Activated T-cell treated with anti-CD3 and anti-CD28 coated beads, Interleukin-2, amount 50 U/mL, for 48 hours (primary cell): ENCODE measurements at regions not wholly inside any gene's neighbourhood (a gene's known extent, or its start where the extent isn't known, plus 50 kb on each side); places are given as distances from the start of the nearest gene placed in this dataset.

Source experiments
- DNase-seq, 2 experiments: peaks; one replicate each; pipeline ENCODE4 v3.0.0-alpha.2; 2020

GRCh38 chr10:83037653-83038052 is 1101.7 kb upstream of the GHITM start:
- DNase-seq, result no peak

- no peak for DNase-seq
Observed at GRCh38 chr10:83038631-83039030, 1100.7 kb upstream of the GHITM start.

GRCh38 chr10:83045731-83046130 is 1093.6 kb upstream of the GHITM start:
- no peak for DNase-seq

- no peak for DNase-seq
Observed at GRCh38 chr10:83050815-83051214, 1088.5 kb upstream of the GHITM start.

GRCh38 chr10:83062871-83063270 is 1076.4 kb upstream of the GHITM start:
- no peak for DNase-seq

GRCh38 chr10:83073472-83073871 is 1065.8 kb upstream of the GHITM start:
- DNase-seq, result no peak

GRCh38 chr10:83075016-83075814 is 1064.1 kb upstream of the GHITM start:
- DNase-seq, result no peak

GRCh38 chr10:83075815-83076355 is 1063.4 kb upstream of the GHITM start:
- no peak for DNase-seq

- DNase-seq, result no peak
Observed at GRCh38 chr10:83076443-83076842, 1062.9 kb upstream of the GHITM start.

GRCh38 chr10:83078160-83078559 is 1061.1 kb upstream of the GHITM start:
- no peak for DNase-seq

- DNase-seq, result no peak
Observed at GRCh38 chr10:83078645-83079044, 1060.7 kb upstream of the GHITM start.

- no peak for DNase-seq
Observed at GRCh38 chr10:83083831-83084230, 1055.5 kb upstream of the GHITM start.

- no peak for DNase-seq
Observed at GRCh38 chr10:83089335-83089734, 1050.0 kb upstream of the GHITM start.

GRCh38 chr10:83104616-83105015 is 1034.7 kb upstream of the GHITM start:
- DNase-seq, result no peak

- DNase-seq, result no peak
Observed at GRCh38 chr10:83108565-83109333, 1030.6 kb upstream of the GHITM start.

- DNase-seq, result no peak
Observed at GRCh38 chr10:83119346-83119745, 1020.0 kb upstream of the GHITM start.

GRCh38 chr10:83122336-83122735 is 1017.0 kb upstream of the GHITM start:
- DNase-seq, result no peak

- no peak for DNase-seq
Observed at GRCh38 chr10:83127942-83128575, 1011.2 kb upstream of the GHITM start.

GRCh38 chr10:83140811-83141210 is 998.5 kb upstream of the GHITM start:
- DNase-seq, result no peak

- DNase-seq, result no peak
Observed at GRCh38 chr10:83142074-83142563, 997.2 kb upstream of the GHITM start.

- DNase-seq, result no peak
Observed at GRCh38 chr10:83144461-83144860, 994.8 kb upstream of the GHITM start.

- no peak for DNase-seq
Observed at GRCh38 chr10:83153714-83154113, 985.6 kb upstream of the GHITM start.

- DNase-seq, result no peak
Observed at GRCh38 chr10:83164156-83164555, 975.2 kb upstream of the GHITM start.
